Nephron (organoid): ENCODE measurements at regions not wholly inside any gene's neighbourhood (a gene's known extent, or its start where the extent isn't known, plus 50 kb on each side); places are given as distances from the start of the nearest gene placed in this dataset.

ENCODE experiments used
- H3K27ac Mint-ChIP-seq, 3 experiments: 2 replicates each; pipeline ENCODE4 v1.8.0; 2020; ENCODE audit warnings: mixed read lengths in 3 of 3, mild to moderate bottlenecking in 2 of 3, moderate library complexity in 1 of 3
- H3K27me3 Mint-ChIP-seq: 2 replicates; pipeline ENCODE4 v1.8.0; 2021; ENCODE audit warnings: low read depth, mild to moderate bottlenecking, moderate library complexity, mixed read lengths
- H3K36me3 Mint-ChIP-seq: 2 replicates; pipeline ENCODE4 v1.8.0; 2020; ENCODE audit warnings: low read depth, mixed read lengths
- H3K4me1 Mint-ChIP-seq: 2 replicates; pipeline ENCODE4 v1.8.0; 2020; ENCODE audit warnings: mixed read lengths
- H3K4me3 Mint-ChIP-seq, 3 experiments: 2 replicates each; pipeline ENCODE4 v1.8.0; 2020; ENCODE audit warnings: mild to moderate bottlenecking in 3 of 3, mixed read lengths in 3 of 3, moderate library complexity in 2 of 3
- H3K9me3 Mint-ChIP-seq: 2 replicates; pipeline ENCODE4 v1.8.0; 2020; ENCODE audit warnings: mixed read lengths
- TF ChIP-seq, protein P1 (sequence below), 3 experiments: fragments of 200-600 bp; sonication (generic); IDR thresholded peaks; one replicate each; pipeline ENCODE4 v1.5.0; 2021; ENCODE audit warnings: antibody characterized with exemption in 3 of 3; ENCODE audit not compliant: unreplicated experiment in 3 of 3

DNA sequence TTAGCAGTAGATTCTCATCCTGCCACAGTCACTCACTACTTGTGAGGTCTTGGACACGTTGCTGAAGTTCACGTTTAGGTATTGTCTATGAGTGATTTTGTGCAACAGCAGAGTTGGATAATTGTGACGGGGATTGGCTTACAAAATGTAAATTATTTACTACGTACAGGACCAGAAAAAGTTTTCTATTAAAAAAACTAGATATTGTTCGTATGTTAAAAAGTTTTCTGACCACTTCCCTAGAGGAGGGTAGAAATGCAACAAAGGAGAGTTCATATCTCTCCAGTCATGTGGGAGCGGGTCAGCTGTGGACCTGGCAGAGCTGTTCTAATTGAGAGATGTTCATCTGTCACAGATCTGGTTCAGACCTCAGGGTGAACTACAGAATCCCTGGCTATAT, 976.1 kb upstream of the NUDT12 start:
- TF ChIP-seq, protein P1, sequence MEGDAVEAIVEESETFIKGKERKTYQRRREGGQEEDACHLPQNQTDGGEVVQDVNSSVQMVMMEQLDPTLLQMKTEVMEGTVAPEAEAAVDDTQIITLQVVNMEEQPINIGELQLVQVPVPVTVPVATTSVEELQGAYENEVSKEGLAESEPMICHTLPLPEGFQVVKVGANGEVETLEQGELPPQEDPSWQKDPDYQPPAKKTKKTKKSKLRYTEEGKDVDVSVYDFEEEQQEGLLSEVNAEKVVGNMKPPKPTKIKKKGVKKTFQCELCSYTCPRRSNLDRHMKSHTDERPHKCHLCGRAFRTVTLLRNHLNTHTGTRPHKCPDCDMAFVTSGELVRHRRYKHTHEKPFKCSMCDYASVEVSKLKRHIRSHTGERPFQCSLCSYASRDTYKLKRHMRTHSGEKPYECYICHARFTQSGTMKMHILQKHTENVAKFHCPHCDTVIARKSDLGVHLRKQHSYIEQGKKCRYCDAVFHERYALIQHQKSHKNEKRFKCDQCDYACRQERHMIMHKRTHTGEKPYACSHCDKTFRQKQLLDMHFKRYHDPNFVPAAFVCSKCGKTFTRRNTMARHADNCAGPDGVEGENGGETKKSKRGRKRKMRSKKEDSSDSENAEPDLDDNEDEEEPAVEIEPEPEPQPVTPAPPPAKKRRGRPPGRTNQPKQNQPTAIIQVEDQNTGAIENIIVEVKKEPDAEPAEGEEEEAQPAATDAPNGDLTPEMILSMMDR (IDR thresholded peaks at IDR 0.05; ENCODE audit: unreplicated experiment in 3 of 3) = no peak
- H3K9me3 Mint-ChIP-seq = no peaks in the 10 kb centered on the region
- no peaks in the 10 kb centered on the region for H3K36me3 Mint-ChIP-seq

DNA sequence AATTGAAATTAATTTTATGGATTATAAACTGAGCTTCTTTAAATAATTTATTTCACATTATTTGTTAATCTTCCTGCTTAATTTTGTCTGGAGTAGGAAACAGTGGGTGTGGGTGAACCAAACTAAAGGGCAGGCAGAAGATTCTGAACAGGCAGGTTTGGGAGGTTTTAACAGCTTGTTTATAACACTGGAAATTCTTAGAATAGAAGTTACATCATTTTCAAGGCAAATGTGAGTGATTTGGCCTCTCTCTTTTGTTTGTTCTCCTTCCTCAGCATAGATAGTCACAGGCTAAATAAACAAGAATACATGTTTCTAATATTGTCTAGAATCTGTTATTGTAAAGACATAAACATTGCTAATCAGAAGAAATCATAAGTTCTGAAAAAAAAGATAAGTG, 970.9 kb upstream of the NUDT12 start:
- H3K4me3 Mint-ChIP-seq = no peak overlapping the region
- H3K36me3 Mint-ChIP-seq = no peaks in the 10 kb centered on the region

More for the DNA sequence above, 976.1 kb upstream of the NUDT12 start:
- H3K27me3 Mint-ChIP-seq = no peaks in the 10 kb centered on the region
- H3K27ac Mint-ChIP-seq = peak overlapping the region in 1 of 3 experiments; percentile 51
- H3K4me3 Mint-ChIP-seq = no peak overlapping the region
- peaks cover 31% of the 10 kb centered on the region for H3K4me1 Mint-ChIP-seq

DNA sequence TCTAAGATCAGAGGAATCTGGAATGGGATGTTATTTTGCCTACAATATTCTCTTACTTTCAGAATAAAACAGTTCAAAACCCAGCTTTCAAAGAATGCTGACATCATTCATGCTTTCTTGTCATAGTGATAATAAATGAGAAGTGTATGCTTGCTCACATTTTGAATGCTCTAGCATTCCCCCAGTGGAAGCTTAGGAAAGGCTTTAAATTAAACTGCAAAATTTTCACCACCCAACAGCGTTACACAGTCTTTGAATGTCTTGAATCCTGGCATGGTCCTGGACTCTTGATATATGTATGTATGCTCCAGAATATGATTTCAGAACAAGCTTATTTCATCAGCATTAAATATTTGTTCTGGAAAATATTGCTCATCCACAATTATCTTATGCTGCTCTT, 964.3 kb upstream of the NUDT12 start:
- TF ChIP-seq, protein P1 (IDR thresholded peaks at IDR 0.05; ENCODE audit: unreplicated experiment in 3 of 3) = no peak
- H3K27ac Mint-ChIP-seq = no peak overlapping the region
- H3K4me3 Mint-ChIP-seq = no peak overlapping the region

More for the DNA sequence above, 970.9 kb upstream of the NUDT12 start:
- Mint-ChIP-seq H3K4me1 (peaks cover 1% of the 10 kb centered on the region), H3K27me3 (no peaks in the 10 kb centered on the region), H3K9me3 (no peaks in the 10 kb centered on the region), H3K27ac (no peak overlapping the region)
- TF ChIP-seq, protein P1 (IDR thresholded peaks at IDR 0.05; ENCODE audit: unreplicated experiment in 3 of 3) = no peak

DNA sequence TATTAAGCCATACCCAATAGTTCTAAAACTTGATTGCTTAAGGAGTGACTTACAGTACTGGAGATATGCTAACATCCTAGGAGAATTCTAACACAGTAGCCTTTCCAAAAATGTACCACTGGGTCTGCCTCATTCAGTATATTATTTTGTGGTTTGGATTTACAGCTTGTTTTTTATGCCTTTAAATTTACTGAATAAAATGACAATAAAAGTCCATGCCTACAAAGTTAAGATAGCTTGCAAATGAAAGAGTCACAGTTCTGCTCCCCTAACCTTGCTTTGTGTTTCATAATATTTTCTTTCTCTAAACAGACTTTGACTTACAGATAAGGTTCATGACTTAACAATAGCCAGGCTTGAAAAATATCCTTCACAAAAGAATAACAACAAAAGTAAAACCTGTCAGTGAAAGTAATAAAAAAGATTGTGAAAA, 951.1 kb upstream of the NUDT12 start:
- H3K9me3 Mint-ChIP-seq = peaks cover 21% of the 10 kb centered on the region
- no peak overlapping the region for H3K4me3 Mint-ChIP-seq
- no peaks in the 10 kb centered on the region for H3K36me3 Mint-ChIP-seq
- H3K27me3 Mint-ChIP-seq = no peaks in the 10 kb centered on the region
- peaks cover 6% of the 10 kb centered on the region for H3K4me1 Mint-ChIP-seq
- no peak overlapping the region for H3K27ac Mint-ChIP-seq
- TF ChIP-seq, protein P1 (IDR thresholded peaks at IDR 0.05; ENCODE audit: unreplicated experiment in 3 of 3) = no peak

More for the DNA sequence above, 964.3 kb upstream of the NUDT12 start:
- H3K36me3 Mint-ChIP-seq = no peaks in the 10 kb centered on the region
- no peaks in the 10 kb centered on the region for H3K9me3 Mint-ChIP-seq
- no peaks in the 10 kb centered on the region for H3K4me1 Mint-ChIP-seq
- H3K27me3 Mint-ChIP-seq = no peaks in the 10 kb centered on the region

DNA sequence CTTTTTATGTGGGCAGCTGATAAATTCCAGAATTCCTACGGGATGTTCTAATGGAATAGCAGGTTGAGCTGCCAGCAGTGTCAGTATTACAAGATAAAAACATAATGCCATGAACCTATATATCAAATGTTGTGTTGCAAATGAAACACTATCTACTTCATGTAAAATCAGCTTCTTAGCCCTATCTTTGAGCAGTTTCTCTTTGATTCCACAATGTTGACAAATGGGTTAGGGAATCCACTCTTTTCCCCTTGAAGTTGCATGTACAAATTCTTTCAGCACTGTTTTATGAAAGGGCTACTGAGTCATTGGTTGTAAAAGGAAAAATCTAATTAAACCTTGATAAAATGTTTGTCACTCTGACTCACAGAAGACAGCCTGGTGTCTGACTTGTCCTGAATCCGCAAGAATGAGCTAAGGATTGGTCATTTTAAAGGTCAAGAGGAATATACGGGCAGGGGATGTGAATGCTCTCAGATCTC, 950.6 kb upstream of the NUDT12 start:
- H3K27ac Mint-ChIP-seq = no peak overlapping the region

More for the DNA sequence above, 950.6 kb upstream of the NUDT12 start:
- Mint-ChIP-seq H3K36me3 (no peaks in the 10 kb centered on the region), H3K4me1 (peaks cover 6% of the 10 kb centered on the region), H3K9me3 (peaks cover 26% of the 10 kb centered on the region), H3K4me3 (no peak overlapping the region), H3K27me3 (no peaks in the 10 kb centered on the region)
- TF ChIP-seq, protein P1 (IDR thresholded peaks at IDR 0.05; ENCODE audit: unreplicated experiment in 3 of 3) = no peak
